SKM-1 (cell line): ENCODE measurements at regions not wholly inside any gene's neighbourhood (a gene's known extent, or its start where the extent isn't known, plus 50 kb on each side); places are given as distances from the start of the nearest gene placed in this dataset.

Source experiments
- DNase-seq: peaks from one replicate; lab custom pipeline; 2025; ENCODE audit not compliant: unreplicated experiment; lab: John Stamatoyannopoulos, UW

GRCh38 chr20:4521170-4521968 is 164.9 kb upstream of the PRNP start:
- no peak for DNase-seq

GRCh38 chr20:4519534-4519933 is 166.7 kb upstream of the PRNP start:
- DNase-seq, result no peak

GRCh38 chr20:4516876-4517275 is 169.4 kb upstream of the PRNP start:
- no peak for DNase-seq

- no peak for DNase-seq
Observed at GRCh38 chr20:4513720-4514119, 172.5 kb upstream of the PRNP start.

- DNase-seq, result no peak
Observed at GRCh38 chr20:4512891-4513550, 173.2 kb upstream of the PRNP start.

GRCh38 chr20:4511776-4512175 is 174.5 kb upstream of the PRNP start:
- no peak for DNase-seq

- no peak for DNase-seq
Observed at GRCh38 chr20:4509825-4510522, 176.3 kb upstream of the PRNP start.

- no peak for DNase-seq
Observed at GRCh38 chr20:4508773-4509172, 177.5 kb upstream of the PRNP start.

- DNase-seq, result no peak
Observed at GRCh38 chr20:4507288-4507719, 179.0 kb upstream of the PRNP start.

GRCh38 chr20:4504814-4505213 is 181.4 kb upstream of the PRNP start:
- DNase-seq, result no peak

GRCh38 chr20:4502756-4503155 is 183.5 kb upstream of the PRNP start:
- DNase-seq, result no peak

GRCh38 chr20:4493386-4493785 is 192.9 kb upstream of the PRNP start:
- no peak for DNase-seq

- no peak for DNase-seq
Observed at GRCh38 chr20:4491643-4492042, 194.6 kb upstream of the PRNP start.

- no peak for DNase-seq
Observed at GRCh38 chr20:4490606-4491280, 195.5 kb upstream of the PRNP start.

GRCh38 chr20:4490045-4490444 is 196.2 kb upstream of the PRNP start:
- no peak for DNase-seq

- no peak for DNase-seq
Observed at GRCh38 chr20:4488407-4489339, 197.6 kb upstream of the PRNP start.

GRCh38 chr20:4484379-4484997 is 201.8 kb upstream of the PRNP start:
- DNase-seq, result no peak

GRCh38 chr20:4483961-4484360 is 202.3 kb upstream of the PRNP start:
- DNase-seq, result no peak

- no peak for DNase-seq
Observed at GRCh38 chr20:4483486-4483885, 202.8 kb upstream of the PRNP start.

GRCh38 chr20:4480104-4480503 is 206.2 kb upstream of the PRNP start:
- DNase-seq, result no peak
